Neural cell (in vitro differentiated cells): ENCODE measurements at regions not wholly inside any gene's neighbourhood (a gene's known extent, or its start where the extent isn't known, plus 50 kb on each side); places are given as distances from the start of the nearest gene placed in this dataset.

Source experiments
- H2AFZ ChIP-seq: fragments of 200-600, 300-800 bp; sonication (generic), shearing (Covaris generic); 2 replicates; pipeline ENCODE4 v1.6.0; 2014; ENCODE audit warnings: low read depth, mild to moderate bottlenecking, antibody characterized with exemption, low read length, moderate library complexity
- H3F3A ChIP-seq: fragments of 200-600 bp; shearing (Covaris generic); 2 replicates; pipeline ENCODE4 v1.6.1; 2016; ENCODE audit warnings: mild to moderate bottlenecking, moderate library complexity, mixed read lengths, antibody characterized with exemption, low read length; ENCODE audit not compliant: insufficient read depth, poor library complexity, severe bottlenecking
- H3K27ac ChIP-seq: fragments of 200-600, 300-800 bp; sonication (generic), shearing (Covaris generic); 2 replicates; pipeline ENCODE4 v1.5.1; 2014; ENCODE audit warnings: mild to moderate bottlenecking, low read length, moderate library complexity
- H3K27me3 ChIP-seq: fragments of 300-800, 200-600 bp; sonication (generic), shearing (Covaris generic); 2 replicates; pipeline ENCODE4 v1.6.0; 2014; ENCODE audit warnings: mild to moderate bottlenecking, low read depth, low read length, moderate library complexity; ENCODE audit not compliant: insufficient read depth
- H3K36me3 ChIP-seq: fragments of 300-800, 200-600 bp; sonication (generic), shearing (Covaris generic); 2 replicates; pipeline ENCODE4 v1.5.1; 2014; ENCODE audit warnings: mild to moderate bottlenecking, antibody characterized with exemption, low read length, moderate library complexity; ENCODE audit not compliant: insufficient read depth
- H3K4me2 ChIP-seq: fragments of 300-800, 200-600 bp; sonication (generic), shearing (Covaris generic); 2 replicates; pipeline ENCODE4 v1.6.0; 2014; ENCODE audit warnings: mild to moderate bottlenecking, low read length
- H3K4me3 ChIP-seq: fragments of 300-800, 200-600 bp; sonication (generic), shearing (Covaris generic); 2 replicates; pipeline ENCODE4 v1.5.1; 2014; ENCODE audit warnings: mild to moderate bottlenecking, low read length, moderate library complexity
- H3K79me2 ChIP-seq: fragments of 200-600 bp; shearing (Covaris generic); replicated peaks from 2 replicates; pipeline ENCODE4 v1.6.0; 2014; ENCODE audit warnings: mild to moderate bottlenecking, low read length, moderate library complexity; ENCODE audit not compliant: insufficient read depth
- H3K9ac ChIP-seq: fragments of 300-800, 200-600 bp; sonication (generic), shearing (Covaris generic); 2 replicates; pipeline ENCODE4 v1.6.1; 2016; ENCODE audit warnings: mild to moderate bottlenecking, low read length, mixed read lengths
- H3K9me2 ChIP-seq: fragments of 200-600 bp; shearing (Covaris generic); 2 replicates; pipeline ENCODE4 v1.6.1; 2016; ENCODE audit warnings: mild to moderate bottlenecking, low read length, mixed read lengths; ENCODE audit not compliant: insufficient read depth
- H3K9me3 ChIP-seq: fragments of 200-600, 300-800 bp; sonication (generic), shearing (Covaris generic); 2 replicates; pipeline ENCODE4 v1.6.1; 2016; ENCODE audit warnings: mild to moderate bottlenecking, mixed run types, low read length, moderate library complexity, mixed read lengths
- H4K20me1 ChIP-seq: fragments of 200-600 bp; shearing (Covaris generic); 2 replicates; pipeline ENCODE4 v1.6.1; 2016; ENCODE audit warnings: mild to moderate bottlenecking, mixed run types; ENCODE audit not compliant: insufficient read depth
- EP300 ChIP-seq: fragments of 450-650 bp; conservative IDR thresholded peaks from 2 replicates; pipeline ENCODE4 v1.6.1; 2014; ENCODE audit warnings: antibody characterized with exemption, mild to moderate bottlenecking, moderate library complexity; ENCODE audit not compliant: poor library complexity, severe bottlenecking
- EZH2 ChIP-seq: fragments of 200-600, 300-800 bp; shearing (Covaris generic), sonication (generic); IDR thresholded peaks from 2 replicates; pipeline ENCODE4 v1.6.1; 2014; ENCODE audit warnings: antibody characterized with exemption, low read length, borderline replicate concordance, mild to moderate bottlenecking; ENCODE audit not compliant: insufficient read depth, poor library complexity, severe bottlenecking
- MXI1 ChIP-seq: fragments of 450-650 bp; conservative IDR thresholded peaks from 2 replicates; pipeline ENCODE4 v1.6.1; 2014; ENCODE audit warnings: antibody characterized with exemption, mild to moderate bottlenecking; ENCODE audit not compliant: poor library complexity, severe bottlenecking
- POLR2AphosphoS5 ChIP-seq: IDR thresholded peaks from 2 replicates; pipeline ENCODE4 v1.6.1; 2012
- RAD21 ChIP-seq: fragments of 450-650 bp; conservative IDR thresholded peaks from 2 replicates; pipeline ENCODE4 v1.6.1; 2014; ENCODE audit warnings: antibody characterized with exemption, mild to moderate bottlenecking, moderate library complexity
- SMC3 ChIP-seq: fragments of 450-650 bp; conservative IDR thresholded peaks from 2 replicates; pipeline ENCODE4 v1.6.1; 2014; ENCODE audit warnings: antibody characterized with exemption, mild to moderate bottlenecking, moderate library complexity; ENCODE audit not compliant: poor library complexity
- TAF1 ChIP-seq: IDR thresholded peaks from 2 replicates; pipeline ENCODE4 v1.6.1; 2012; ENCODE audit warnings: low read depth
- TF ChIP-seq, protein P1 (sequence below): IDR thresholded peaks from 2 replicates; pipeline ENCODE4 v1.6.1; 2012; ENCODE audit warnings: borderline replicate concordance
- TF ChIP-seq, protein P2 (sequence below): fragments of 450-650 bp; IDR thresholded peaks from 2 replicates; pipeline ENCODE4 v1.5.1; 2014; ENCODE audit warnings: antibody characterized with exemption, mild to moderate bottlenecking, moderate library complexity; ENCODE audit not compliant: poor library complexity, severe bottlenecking

DNA sequence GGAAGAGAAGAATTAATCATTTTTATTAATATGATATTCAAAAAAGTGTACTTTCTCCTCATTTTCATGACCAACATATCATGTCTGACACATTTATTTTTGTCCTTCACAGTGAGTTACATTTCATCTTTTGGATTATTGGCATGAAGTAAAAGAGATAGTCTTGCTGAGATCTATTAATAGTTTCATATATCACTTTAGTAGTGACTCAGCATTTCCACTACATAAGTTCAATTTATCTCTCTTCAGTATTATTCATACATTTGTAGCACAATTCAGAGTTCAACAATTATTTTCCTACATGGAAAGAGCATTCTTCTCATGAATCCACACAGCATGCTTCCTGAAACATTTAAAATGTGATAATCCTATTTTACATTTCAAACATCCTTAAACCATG, 1461.1 kb downstream of the TECRL start:
- H3K36me3 ChIP-seq, result no peaks in the 10 kb centered on the region
- H3K27ac ChIP-seq, result no peak overlapping the region
- no peaks in the 10 kb centered on the region for H4K20me1 ChIP-seq
- TF ChIP-seq, protein P1, sequence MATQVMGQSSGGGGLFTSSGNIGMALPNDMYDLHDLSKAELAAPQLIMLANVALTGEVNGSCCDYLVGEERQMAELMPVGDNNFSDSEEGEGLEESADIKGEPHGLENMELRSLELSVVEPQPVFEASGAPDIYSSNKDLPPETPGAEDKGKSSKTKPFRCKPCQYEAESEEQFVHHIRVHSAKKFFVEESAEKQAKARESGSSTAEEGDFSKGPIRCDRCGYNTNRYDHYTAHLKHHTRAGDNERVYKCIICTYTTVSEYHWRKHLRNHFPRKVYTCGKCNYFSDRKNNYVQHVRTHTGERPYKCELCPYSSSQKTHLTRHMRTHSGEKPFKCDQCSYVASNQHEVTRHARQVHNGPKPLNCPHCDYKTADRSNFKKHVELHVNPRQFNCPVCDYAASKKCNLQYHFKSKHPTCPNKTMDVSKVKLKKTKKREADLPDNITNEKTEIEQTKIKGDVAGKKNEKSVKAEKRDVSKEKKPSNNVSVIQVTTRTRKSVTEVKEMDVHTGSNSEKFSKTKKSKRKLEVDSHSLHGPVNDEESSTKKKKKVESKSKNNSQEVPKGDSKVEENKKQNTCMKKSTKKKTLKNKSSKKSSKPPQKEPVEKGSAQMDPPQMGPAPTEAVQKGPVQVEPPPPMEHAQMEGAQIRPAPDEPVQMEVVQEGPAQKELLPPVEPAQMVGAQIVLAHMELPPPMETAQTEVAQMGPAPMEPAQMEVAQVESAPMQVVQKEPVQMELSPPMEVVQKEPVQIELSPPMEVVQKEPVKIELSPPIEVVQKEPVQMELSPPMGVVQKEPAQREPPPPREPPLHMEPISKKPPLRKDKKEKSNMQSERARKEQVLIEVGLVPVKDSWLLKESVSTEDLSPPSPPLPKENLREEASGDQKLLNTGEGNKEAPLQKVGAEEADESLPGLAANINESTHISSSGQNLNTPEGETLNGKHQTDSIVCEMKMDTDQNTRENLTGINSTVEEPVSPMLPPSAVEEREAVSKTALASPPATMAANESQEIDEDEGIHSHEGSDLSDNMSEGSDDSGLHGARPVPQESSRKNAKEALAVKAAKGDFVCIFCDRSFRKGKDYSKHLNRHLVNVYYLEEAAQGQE, result no peak
- TF ChIP-seq MXI1, result no peak
- no peak for TF ChIP-seq EZH2
- TF ChIP-seq, protein P2, sequence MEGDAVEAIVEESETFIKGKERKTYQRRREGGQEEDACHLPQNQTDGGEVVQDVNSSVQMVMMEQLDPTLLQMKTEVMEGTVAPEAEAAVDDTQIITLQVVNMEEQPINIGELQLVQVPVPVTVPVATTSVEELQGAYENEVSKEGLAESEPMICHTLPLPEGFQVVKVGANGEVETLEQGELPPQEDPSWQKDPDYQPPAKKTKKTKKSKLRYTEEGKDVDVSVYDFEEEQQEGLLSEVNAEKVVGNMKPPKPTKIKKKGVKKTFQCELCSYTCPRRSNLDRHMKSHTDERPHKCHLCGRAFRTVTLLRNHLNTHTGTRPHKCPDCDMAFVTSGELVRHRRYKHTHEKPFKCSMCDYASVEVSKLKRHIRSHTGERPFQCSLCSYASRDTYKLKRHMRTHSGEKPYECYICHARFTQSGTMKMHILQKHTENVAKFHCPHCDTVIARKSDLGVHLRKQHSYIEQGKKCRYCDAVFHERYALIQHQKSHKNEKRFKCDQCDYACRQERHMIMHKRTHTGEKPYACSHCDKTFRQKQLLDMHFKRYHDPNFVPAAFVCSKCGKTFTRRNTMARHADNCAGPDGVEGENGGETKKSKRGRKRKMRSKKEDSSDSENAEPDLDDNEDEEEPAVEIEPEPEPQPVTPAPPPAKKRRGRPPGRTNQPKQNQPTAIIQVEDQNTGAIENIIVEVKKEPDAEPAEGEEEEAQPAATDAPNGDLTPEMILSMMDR, result no peak
- TF ChIP-seq TAF1, result no peak
- TF ChIP-seq RAD21, result no peak
- TF ChIP-seq POLR2AphosphoS5, result no peak
- TF ChIP-seq SMC3, result no peak
- TF ChIP-seq EP300, result no peak
- no peaks in the 10 kb centered on the region for H3K9me3 ChIP-seq
- no peak overlapping the region for H3K4me2 ChIP-seq
- no peaks in the 10 kb centered on the region for H3K27me3 ChIP-seq
- H3F3A ChIP-seq, result no peaks in the 10 kb centered on the region
- no peaks in the 10 kb centered on the region for H3K9me2 ChIP-seq
- H3K4me3 ChIP-seq, result no peak overlapping the region
- no peak overlapping the region for H3K9ac ChIP-seq
- H2AFZ ChIP-seq, result no peak overlapping the region
- H3K79me2 ChIP-seq, result no peaks in the 10 kb centered on the region

DNA sequence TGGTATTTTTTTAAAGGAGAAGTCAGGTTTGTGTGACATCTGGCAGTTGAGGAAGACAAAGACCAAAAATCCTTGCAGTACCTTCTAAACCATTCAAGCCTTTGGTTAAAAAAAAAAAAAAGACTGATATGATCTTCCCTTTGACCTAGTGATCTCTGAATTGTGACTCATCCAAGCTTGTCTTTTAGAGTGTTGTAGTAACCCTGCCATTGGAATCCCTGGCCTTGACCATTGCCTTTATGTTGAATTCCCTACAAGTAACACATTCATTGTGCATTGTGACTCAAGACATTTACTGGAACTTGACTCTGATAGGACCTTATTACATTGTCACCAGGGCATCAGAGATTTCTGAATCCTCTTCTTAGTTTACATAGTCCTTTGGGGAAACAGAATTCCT, 1469.0 kb downstream of the TECRL start:
- Histone ChIP-seq H3K27ac (no peak overlapping the region), H3K9me3 (no peaks in the 10 kb centered on the region), H3F3A (no peaks in the 10 kb centered on the region), H4K20me1 (no peaks in the 10 kb centered on the region), H3K4me2 (no peak overlapping the region), H3K36me3 (no peaks in the 10 kb centered on the region), H3K79me2 (no peaks in the 10 kb centered on the region), H3K27me3 (no peaks in the 10 kb centered on the region), H3K9ac (no peak overlapping the region), H3K4me3 (no peak overlapping the region), H3K9me2 (no peaks in the 10 kb centered on the region), H2AFZ (no peak overlapping the region)
- TF ChIP-seq, protein P2, result no peak
- TF ChIP-seq TAF1 (no peak), SMC3 (no peak), MXI1 (no peak), EP300 (no peak), POLR2AphosphoS5 (no peak)
